ENCODE measurements at regions not wholly inside any gene's neighbourhood (a gene's known extent, or its start where the extent isn't known, plus 50 kb on each side); places are given as distances from the start of the nearest gene placed in this dataset.
"Not testable (repeated sequence)": the region's sequence is repeated elsewhere in the genome, so short reads cannot be mapped to it uniquely, and the experiment has no call there.

GRCh38 chr9:129453734-129454133, 167.2 kb downstream of the C9orf50 start:
- no peak for DNase-seq

DNA sequence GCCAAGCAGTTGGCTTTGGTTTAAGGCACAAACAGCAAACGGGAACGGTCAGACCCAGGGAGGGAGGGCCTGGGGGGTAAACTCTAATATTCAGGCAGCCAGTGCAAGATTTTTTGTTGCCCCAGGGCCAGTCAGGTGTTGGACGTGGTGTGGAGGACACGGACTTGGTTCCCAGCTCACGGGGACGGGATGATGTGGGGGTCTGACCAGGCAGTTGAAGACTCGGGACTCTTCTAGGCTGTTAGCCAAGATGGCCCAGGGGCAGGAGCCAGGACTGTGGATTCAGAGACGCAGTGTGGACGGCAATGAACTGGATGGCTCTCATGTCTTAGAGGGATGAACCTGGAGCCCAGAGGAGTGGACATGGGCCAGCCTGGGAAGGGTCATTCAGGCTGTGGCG, 169.2 kb downstream of the C9orf50 start:
- no peak for DNase-seq

GRCh38 chr9:129451089-129451656, 169.7 kb downstream of the C9orf50 start:
- DNase-seq = no peak

GRCh38 chr9:129449066-129449465, 171.8 kb downstream of the C9orf50 start:
- DNase-seq = no peak

DNA sequence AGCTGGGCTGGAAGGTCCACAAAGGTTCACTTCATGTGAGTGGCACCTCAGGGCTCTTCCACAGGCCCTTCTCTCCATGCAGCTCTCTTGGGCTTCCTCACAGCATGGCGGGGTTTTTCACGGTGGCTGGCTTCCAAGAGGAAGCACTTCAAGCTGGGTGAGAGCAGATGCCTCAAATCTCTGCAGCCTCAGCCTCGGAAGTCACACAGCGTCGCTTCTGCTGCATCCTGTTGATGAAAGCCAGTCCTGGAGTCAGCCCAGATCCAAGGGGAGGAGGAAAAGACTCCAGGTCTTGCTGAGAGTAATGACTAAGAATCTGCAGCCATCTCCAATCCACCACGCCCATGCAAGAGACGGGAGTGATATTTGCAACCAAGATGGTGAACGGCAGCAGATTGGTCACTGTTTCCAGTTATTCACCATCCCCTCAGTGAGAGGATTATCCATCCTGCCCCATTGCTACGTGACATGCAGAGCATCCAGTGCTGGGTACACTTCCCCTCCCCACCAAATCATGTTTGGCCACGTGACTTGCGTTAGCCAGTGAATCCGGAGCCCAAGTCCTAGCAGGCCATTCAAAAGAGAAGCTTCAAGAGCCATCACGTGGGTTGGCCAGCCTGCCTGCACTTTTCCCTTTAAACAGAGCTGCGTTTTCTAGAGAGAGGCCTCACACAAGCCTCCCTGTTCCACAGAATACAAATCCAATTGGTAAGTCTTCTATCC, 173.9 kb downstream of the C9orf50 start:
- no peak for DNase-seq

GRCh38 chr9:129445794-129446306, 175.1 kb downstream of the C9orf50 start:
- DNase-seq = no peak

DNA sequence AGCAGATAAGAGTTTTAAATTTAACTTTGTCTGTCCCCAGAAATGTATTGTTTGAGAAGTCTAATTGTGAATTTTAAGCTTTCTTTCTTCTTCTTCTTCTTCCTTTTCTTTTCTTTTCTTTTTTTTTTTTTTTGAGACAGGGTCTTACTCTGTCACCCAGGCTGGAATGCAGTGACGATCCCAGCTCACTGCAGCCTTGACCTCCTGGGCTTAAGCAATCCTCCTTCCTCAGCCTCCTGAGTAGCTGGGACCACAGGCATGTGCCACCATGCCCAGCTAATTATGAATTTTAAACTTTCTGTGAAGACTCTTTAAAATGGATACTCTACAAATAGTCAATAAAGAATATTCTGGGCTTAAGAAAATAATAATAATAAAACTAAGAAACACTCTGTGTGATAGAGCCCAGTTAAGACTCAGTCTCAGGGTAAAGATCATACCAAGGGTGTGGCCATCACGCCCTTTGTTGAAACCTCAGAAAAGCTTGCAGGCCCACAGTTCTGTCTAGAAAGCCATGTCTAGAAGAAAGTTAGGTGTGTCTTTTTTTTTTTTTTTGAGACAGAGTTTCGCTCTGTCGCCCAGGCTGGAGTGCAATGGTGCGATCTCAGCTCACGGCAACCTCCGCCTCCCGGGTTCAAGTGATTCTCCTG, 177.3 kb downstream of the C9orf50 start:
- DNase-seq = not testable (repeated sequence)

DNA sequence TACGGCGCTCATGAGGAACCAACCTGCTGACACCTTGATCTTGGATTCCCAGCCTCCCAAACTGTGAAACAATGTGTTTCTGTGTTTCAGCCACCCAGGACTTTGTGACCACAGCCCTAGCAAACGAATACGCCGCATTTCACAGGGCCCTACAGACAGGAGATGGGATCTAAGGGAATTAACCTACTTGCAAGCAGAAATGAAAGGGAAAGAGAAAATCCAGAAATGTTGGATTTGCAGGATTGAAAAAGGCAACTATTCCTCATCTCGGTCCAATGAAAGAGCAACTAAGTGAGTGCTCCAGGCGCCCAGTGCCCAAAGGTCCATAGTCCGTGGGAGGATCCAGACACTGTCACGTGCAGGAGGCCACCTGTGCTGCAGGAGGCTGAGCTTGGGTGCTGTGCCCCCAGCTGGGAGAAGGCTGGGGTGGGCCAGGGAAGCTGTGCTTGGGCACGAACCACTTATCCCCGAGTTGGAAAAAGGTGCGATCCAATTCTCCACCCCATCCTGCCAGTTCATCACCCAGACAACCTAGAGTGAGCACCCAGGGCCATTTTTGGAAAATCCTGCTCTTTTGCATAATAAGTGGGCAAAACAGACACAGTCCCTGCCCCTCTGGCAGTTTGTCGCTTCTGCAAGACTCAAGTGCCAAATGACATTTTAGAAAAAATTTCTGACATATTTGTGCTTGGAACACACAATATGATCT, 177.9 kb downstream of the C9orf50 start:
- no peak for DNase-seq

DNA sequence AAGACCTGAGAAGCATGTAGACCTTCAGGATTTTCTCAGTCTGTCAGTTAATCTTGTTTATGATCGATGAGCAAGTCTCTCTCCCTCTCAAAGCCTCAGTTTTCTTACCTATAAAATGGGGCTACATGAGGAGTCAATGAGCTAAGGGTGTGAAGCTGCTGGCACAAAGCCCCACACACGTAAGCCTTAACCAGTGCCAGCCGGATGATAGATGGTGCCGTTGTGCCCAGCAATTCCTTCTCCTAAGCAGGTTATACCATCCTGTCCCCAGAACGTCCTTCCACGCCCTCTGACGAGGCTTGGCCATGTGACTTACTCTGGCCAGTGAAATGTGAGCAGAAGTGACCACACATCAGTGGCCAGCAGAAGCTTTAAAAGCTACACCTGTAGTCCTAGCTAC, 179.0 kb downstream of the C9orf50 start:
- no peak for DNase-seq

GRCh38 chr9:129440435-129441186, 180.3 kb downstream of the C9orf50 start:
- no peak for DNase-seq

DNA sequence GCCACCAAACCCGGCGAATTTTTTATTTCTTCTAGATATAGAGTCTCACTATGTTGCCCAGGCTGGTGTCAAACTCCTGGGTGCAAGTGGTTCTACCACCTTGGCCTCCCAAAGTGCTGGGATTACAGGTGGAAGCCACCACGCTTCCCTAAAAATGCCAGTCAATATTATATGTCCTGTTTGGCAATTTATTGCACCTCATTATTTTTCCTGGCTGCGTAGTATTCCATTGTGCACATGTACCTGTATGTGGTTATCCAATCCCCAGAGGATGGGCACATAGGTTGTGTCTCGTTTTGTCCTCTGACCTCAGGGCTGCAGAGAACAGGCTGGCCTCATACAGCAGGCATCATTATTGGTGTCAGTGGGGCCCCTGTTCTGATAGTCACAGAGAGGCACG, 181.7 kb downstream of the C9orf50 start:
- no peak for DNase-seq

DNA sequence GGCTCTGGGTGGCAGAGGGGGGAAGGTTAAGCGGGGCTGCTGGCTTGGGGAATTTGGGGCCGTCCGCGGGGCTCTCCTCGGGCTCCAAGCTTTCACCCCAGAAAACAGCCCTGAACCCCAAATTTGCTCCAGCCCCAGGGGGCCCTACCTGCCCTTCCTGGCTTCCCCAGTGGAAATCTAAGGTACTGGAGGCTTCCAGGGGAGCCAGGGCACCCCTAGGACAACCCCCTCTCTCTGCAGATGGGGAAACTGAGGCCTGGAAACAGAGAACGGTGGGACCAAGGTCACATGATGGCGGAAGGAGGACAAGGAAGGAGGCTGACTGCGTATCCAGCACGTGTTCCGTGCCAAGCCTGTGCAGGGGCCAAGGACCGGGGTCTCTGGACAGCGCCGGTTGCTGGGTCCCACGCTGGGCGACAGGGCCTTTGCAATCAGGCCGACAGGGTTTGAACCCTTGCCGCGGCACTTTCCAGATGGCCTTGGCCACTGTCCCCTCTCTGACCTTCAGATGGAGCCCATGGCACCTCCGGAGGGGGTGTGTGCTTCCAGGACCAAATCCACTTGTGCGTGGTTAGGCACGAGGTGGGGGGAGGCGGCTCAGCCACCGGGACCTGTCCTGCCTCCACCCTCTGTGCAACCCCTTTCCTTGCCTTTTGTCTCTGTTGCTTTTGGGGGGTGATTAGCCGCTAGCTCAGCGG, 183.1 kb downstream of the C9orf50 start:
- no peak for DNase-seq

DNA sequence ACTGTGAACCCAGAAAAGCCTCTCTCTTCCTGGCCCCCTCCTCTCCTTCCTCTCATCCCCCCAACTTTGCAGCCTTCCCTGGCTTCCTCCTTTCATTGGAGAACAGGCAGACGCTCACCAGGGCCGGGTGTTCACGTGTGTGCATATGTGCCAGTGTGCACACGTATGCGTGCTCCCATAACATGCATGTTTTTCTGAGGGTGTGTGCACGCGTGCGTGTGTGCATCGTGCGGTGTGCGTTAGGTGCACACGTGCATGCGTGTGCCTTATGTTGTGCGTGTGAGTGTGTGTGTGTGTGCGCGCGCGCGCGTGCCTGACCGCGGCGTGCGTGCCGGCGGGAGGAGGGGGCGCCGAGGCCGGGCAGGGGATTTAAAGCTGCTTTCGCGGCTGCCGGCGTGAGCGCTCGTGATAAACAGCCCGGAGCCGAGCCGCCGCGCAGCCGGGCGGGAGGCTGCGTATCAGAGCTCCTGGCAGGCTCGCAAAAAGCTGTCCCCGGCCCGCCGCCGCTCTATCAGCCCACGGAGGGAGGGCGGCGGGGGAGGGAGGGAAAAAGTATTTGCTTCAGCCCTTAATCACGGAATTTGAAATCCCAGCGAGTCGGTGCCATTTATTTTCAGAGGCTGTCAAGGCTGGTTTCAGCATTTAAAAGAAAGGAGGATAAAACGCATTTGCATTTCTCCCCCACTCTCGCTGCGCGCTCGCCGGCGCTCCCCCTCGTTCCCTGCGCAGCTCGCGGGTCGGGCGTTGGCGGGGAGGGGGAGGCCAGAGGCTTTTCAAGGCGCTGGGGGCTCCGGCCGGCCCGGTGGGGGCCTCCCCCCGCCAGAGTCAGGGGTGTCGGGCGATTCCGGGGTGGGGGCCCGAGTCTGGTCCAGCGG, 183.9 kb downstream of the C9orf50 start:
- DNase-seq = peak; percentile 17

- no peak for DNase-seq
These were observed 184.7 kb downstream of the C9orf50 start for GRCh38 chr9:129435988-129436717.

DNA sequence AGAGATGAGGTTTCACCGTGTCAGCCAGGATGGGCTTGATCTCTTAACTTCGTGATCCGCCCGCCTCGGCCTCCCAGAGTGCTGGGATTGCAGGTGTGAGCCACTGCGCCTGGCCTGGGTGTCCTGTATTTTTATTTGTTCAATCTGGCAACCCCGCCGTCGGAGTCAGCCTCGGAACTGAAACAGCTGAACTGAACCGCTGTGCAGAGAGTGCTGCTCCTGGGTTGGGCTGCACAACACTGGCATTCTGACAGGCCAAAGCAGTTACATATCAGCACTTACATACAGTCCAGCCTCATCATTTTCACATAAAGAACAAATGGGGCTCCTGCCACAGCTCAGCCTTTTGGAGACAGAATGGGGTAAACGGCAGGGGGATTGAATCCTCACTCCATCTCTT, 185.6 kb downstream of the C9orf50 start:
- DNase-seq = no peak

- no peak for DNase-seq
These were observed 186.7 kb downstream of the C9orf50 start for GRCh38 chr9:129434187-129434586.

- DNase-seq = no peak
These were observed 188.4 kb downstream of the C9orf50 start for GRCh38 chr9:129432297-129433154.

- DNase-seq = no peak
These were observed 189.8 kb downstream of the C9orf50 start for GRCh38 chr9:129430940-129431643.

Data from NCI-H526 treated with DMSO at 0.1 percent for 48 hours (cell line).